Smooth muscle cell (in vitro differentiated cells): ENCODE measurements at regions not wholly inside any gene's neighbourhood (a gene's known extent, or its start where the extent isn't known, plus 50 kb on each side); places are given as distances from the start of the nearest gene placed in this dataset.
A peak's percentile ranks its signal among the peaks of the same experiment; 100 is the strongest.

Experiments
- DNase-seq: peaks from one replicate; lab custom pipeline; 2025; ENCODE audit not compliant: unreplicated experiment; lab: John Stamatoyannopoulos, UW
- H2AFZ ChIP-seq: fragments of 200-600 bp; sonication (generic); 2 replicates; pipeline ENCODE4 v1.6.0; 2016; ENCODE audit warnings: antibody characterized with exemption, low read depth, mild to moderate bottlenecking
- H3F3A ChIP-seq: fragments of 200-600 bp; sonication (generic); 2 replicates; pipeline ENCODE4 v1.6.0; 2017; ENCODE audit warnings: antibody characterized with exemption, low read depth
- H3K27ac ChIP-seq: fragments of 200-600 bp; sonication (generic); 2 replicates; pipeline ENCODE4 v1.5.1; 2016; ENCODE audit warnings: low read depth, mild to moderate bottlenecking
- H3K27me3 ChIP-seq: fragments of 200-600 bp; sonication (generic); 2 replicates; pipeline ENCODE4 v1.6.1; 2016; ENCODE audit warnings: low read depth, mild to moderate bottlenecking
- H3K36me3 ChIP-seq: fragments of 200-600 bp; sonication (generic); 2 replicates; pipeline ENCODE4 v1.5.1; 2016; ENCODE audit warnings: low read depth
- H3K4me1 ChIP-seq: fragments of 200-600 bp; sonication (generic); 2 replicates; pipeline ENCODE4 v1.5.1; 2016; ENCODE audit warnings: low read depth
- H3K4me2 ChIP-seq: fragments of 200-600 bp; sonication (generic); 2 replicates; pipeline ENCODE4 v1.6.0; 2016; ENCODE audit warnings: mild to moderate bottlenecking
- H3K4me3 ChIP-seq: fragments of 200-600 bp; sonication (generic); 2 replicates; pipeline ENCODE4 v1.5.1; 2016; ENCODE audit warnings: mild to moderate bottlenecking
- H3K79me2 ChIP-seq: fragments of 200-600 bp; sonication (generic); 2 replicates; pipeline ENCODE4 v1.6.0; 2016; ENCODE audit warnings: low read depth, mild to moderate bottlenecking
- H3K9ac ChIP-seq: fragments of 200-600 bp; sonication (generic); 2 replicates; pipeline ENCODE4 v1.6.0; 2016; ENCODE audit warnings: low read depth
- H3K9me3 ChIP-seq: fragments of 200-600 bp; sonication (generic); replicated peaks from 2 replicates; pipeline ENCODE4 v1.5.1; 2016; ENCODE audit warnings: low read depth
- H4K20me1 ChIP-seq: fragments of 200-600 bp; sonication (generic); 2 replicates; pipeline ENCODE4 v1.6.0; 2016; ENCODE audit warnings: low read depth
- WGBS: methylation state at CpG from one replicate; pipeline ENCODE4 v1.1.7; 2016; ENCODE audit warnings: low lambda C conversion rate; 5-methylcytosine and 5-hydroxymethylcytosine counted together
- TF ChIP-seq, protein P1 (sequence below): fragments of 200-600 bp; sonication (generic); IDR thresholded peaks from 2 replicates; pipeline ENCODE4 v1.5.1; 2017; ENCODE audit warnings: borderline replicate concordance, mild to moderate bottlenecking, antibody characterized with exemption; ENCODE audit not compliant: insufficient read depth, poor library complexity, severe bottlenecking

GRCh38 chr16:86338403-86339115 lies 171.8 kb upstream of the FOXF1 start:
- WGBS: 94% methylated on average over 5 of the region's 5 CpGs
- H3K36me3 ChIP-seq: no peaks in the 10 kb centered on the region

DNA sequence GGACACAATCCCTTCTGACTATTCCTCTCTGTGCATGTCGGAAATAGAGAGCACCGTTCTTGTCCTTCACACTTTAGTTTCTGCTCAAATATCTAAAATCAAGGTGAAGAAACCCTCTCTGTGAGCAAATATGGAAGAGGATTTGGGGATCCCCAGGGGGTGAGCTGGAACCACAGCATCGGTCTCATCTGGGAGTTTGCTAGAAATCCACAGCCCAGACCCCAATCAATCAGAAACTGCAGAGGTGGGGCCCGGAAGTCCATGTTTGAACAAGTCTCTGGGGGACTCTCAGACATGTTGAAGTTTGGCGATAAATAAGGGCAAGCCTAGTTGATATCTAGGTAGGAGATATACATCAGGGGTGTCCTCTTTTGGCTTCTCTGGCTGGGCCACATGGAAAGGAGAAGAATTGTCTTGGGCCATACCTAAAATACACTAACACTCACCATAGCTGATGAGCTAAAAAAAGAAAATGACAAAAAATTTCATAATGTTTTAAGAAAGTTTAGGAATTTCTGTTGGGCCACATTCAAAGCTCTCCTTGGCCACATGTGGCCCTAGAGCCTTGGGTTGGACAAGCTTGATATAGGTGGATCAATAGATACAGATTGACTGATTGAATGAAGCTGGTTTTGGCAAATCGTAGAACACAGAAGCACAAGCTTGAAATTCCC lies 168.0 kb upstream of the FOXF1 start:
- no peak for DNase-seq
- TF ChIP-seq, protein P1, sequence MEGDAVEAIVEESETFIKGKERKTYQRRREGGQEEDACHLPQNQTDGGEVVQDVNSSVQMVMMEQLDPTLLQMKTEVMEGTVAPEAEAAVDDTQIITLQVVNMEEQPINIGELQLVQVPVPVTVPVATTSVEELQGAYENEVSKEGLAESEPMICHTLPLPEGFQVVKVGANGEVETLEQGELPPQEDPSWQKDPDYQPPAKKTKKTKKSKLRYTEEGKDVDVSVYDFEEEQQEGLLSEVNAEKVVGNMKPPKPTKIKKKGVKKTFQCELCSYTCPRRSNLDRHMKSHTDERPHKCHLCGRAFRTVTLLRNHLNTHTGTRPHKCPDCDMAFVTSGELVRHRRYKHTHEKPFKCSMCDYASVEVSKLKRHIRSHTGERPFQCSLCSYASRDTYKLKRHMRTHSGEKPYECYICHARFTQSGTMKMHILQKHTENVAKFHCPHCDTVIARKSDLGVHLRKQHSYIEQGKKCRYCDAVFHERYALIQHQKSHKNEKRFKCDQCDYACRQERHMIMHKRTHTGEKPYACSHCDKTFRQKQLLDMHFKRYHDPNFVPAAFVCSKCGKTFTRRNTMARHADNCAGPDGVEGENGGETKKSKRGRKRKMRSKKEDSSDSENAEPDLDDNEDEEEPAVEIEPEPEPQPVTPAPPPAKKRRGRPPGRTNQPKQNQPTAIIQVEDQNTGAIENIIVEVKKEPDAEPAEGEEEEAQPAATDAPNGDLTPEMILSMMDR: no peak
- Histone ChIP-seq H3K4me3 (no peak overlapping the region), H3K27ac (peak overlapping the region; percentile 44), H2AFZ (no peak overlapping the region), H3F3A (peaks cover 10% of the 10 kb centered on the region), H3K4me2 (no peak overlapping the region), H3K36me3 (no peaks in the 10 kb centered on the region), H3K27me3 (no peaks in the 10 kb centered on the region), H3K9me3 (no peaks in the 10 kb centered on the region), H3K79me2 (no peaks in the 10 kb centered on the region), H3K4me1 (peaks cover 7% of the 10 kb centered on the region), H3K9ac (no peak overlapping the region), H4K20me1 (no peaks in the 10 kb centered on the region)
- WGBS: 80% methylated on average over 6 of the region's 6 CpGs

More at GRCh38 chr16:86338403-86339115, 171.8 kb upstream of the FOXF1 start:
- Histone ChIP-seq H3K27me3 (no peaks in the 10 kb centered on the region), H4K20me1 (no peaks in the 10 kb centered on the region), H3K27ac (no peak overlapping the region), H3F3A (peaks cover 6% of the 10 kb centered on the region), H3K4me1 (peaks cover 1% of the 10 kb centered on the region), H3K79me2 (no peaks in the 10 kb centered on the region), H3K4me2 (no peak overlapping the region), H3K9ac (no peak overlapping the region), H2AFZ (no peak overlapping the region), H3K4me3 (no peak overlapping the region), H3K9me3 (no peaks in the 10 kb centered on the region)
- DNase-seq: no peak
- TF ChIP-seq, protein P1: no peak

DNA sequence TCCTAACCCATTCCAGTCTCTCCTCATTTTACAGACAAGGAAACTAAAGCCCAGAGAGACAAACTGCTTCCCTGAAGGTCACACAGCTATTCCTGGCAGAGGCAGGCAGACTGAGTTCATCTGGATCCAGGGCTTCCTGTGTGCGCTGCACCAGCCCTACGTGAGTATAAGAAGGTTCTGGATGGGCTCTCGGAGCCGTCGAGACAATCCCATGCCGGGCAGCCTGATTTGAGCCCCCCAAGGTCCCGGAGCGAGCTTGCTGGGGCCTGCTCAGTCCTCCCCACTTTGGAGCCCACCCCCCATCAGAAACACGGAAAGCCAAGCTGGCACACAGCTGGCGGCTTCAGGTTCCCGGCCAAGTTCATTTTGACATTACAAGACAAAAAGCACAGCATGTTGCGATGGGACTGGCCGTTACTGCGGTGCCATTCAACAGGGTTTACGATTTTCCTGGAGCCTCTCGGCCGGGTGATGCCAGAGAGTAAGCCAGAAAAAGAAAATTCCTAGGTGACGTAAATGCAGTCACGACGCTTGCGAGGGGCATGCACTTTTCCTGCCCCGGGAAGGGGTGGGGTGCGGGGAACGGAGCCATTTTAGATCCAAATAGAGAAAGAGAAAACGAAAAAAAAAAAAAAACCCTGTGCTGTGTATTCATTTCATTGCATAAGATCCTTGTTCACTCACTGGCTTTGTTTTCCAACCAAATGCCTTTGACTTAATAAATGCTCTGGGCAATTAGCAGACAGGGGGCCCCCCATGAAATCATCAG lies 167.1 kb upstream of the FOXF1 start:
- Histone ChIP-seq H3K4me3 (peak overlapping the region; percentile 15), H4K20me1 (no peaks in the 10 kb centered on the region), H3F3A (peaks cover 6% of the 10 kb centered on the region), H3K36me3 (no peaks in the 10 kb centered on the region), H3K9me3 (no peaks in the 10 kb centered on the region), H3K4me2 (peak overlapping the region; percentile 79), H3K27me3 (no peaks in the 10 kb centered on the region), H3K4me1 (peaks cover 7% of the 10 kb centered on the region), H3K9ac (peak overlapping the region; percentile 50), H3K79me2 (no peaks in the 10 kb centered on the region), H3K27ac (peak overlapping the region; percentile 73), H2AFZ (peak overlapping the region; percentile 35)
- 43% methylated on average over 25 of the region's 25 CpGs for WGBS
- DNase-seq: peak; percentile 26
- TF ChIP-seq, protein P1: no peak
